Smooth muscle cell (in vitro differentiated cells): ENCODE measurements at regions not wholly inside any gene's neighbourhood (a gene's known extent, or its start where the extent isn't known, plus 50 kb on each side); places are given as distances from the start of the nearest gene placed in this dataset.
A peak's percentile ranks its signal among the peaks of the same experiment; 100 is the strongest.

ENCODE experiments used
- DNase-seq: peaks from one replicate; lab custom pipeline; 2025; ENCODE audit not compliant: unreplicated experiment; lab: John Stamatoyannopoulos, UW
- H2AFZ ChIP-seq: fragments of 200-600 bp; sonication (generic); 2 replicates; pipeline ENCODE4 v1.6.0; 2016; ENCODE audit warnings: antibody characterized with exemption, low read depth, mild to moderate bottlenecking
- H3F3A ChIP-seq: fragments of 200-600 bp; sonication (generic); 2 replicates; pipeline ENCODE4 v1.6.0; 2017; ENCODE audit warnings: antibody characterized with exemption, low read depth
- H3K27ac ChIP-seq: fragments of 200-600 bp; sonication (generic); 2 replicates; pipeline ENCODE4 v1.5.1; 2016; ENCODE audit warnings: low read depth, mild to moderate bottlenecking
- H3K27me3 ChIP-seq: fragments of 200-600 bp; sonication (generic); 2 replicates; pipeline ENCODE4 v1.6.1; 2016; ENCODE audit warnings: low read depth, mild to moderate bottlenecking
- H3K36me3 ChIP-seq: fragments of 200-600 bp; sonication (generic); 2 replicates; pipeline ENCODE4 v1.5.1; 2016; ENCODE audit warnings: low read depth
- H3K4me1 ChIP-seq: fragments of 200-600 bp; sonication (generic); 2 replicates; pipeline ENCODE4 v1.5.1; 2016; ENCODE audit warnings: low read depth
- H3K4me2 ChIP-seq: fragments of 200-600 bp; sonication (generic); 2 replicates; pipeline ENCODE4 v1.6.0; 2016; ENCODE audit warnings: mild to moderate bottlenecking
- H3K4me3 ChIP-seq: fragments of 200-600 bp; sonication (generic); 2 replicates; pipeline ENCODE4 v1.5.1; 2016; ENCODE audit warnings: mild to moderate bottlenecking
- H3K79me2 ChIP-seq: fragments of 200-600 bp; sonication (generic); 2 replicates; pipeline ENCODE4 v1.6.0; 2016; ENCODE audit warnings: low read depth, mild to moderate bottlenecking
- H3K9ac ChIP-seq: fragments of 200-600 bp; sonication (generic); 2 replicates; pipeline ENCODE4 v1.6.0; 2016; ENCODE audit warnings: low read depth
- H3K9me3 ChIP-seq: fragments of 200-600 bp; sonication (generic); replicated peaks from 2 replicates; pipeline ENCODE4 v1.5.1; 2016; ENCODE audit warnings: low read depth
- H4K20me1 ChIP-seq: fragments of 200-600 bp; sonication (generic); 2 replicates; pipeline ENCODE4 v1.6.0; 2016; ENCODE audit warnings: low read depth
- WGBS: methylation state at CpG from one replicate; pipeline ENCODE4 v1.1.7; 2016; ENCODE audit warnings: low lambda C conversion rate; 5-methylcytosine and 5-hydroxymethylcytosine counted together
- TF ChIP-seq, protein P1 (sequence below): fragments of 200-600 bp; sonication (generic); IDR thresholded peaks from 2 replicates; pipeline ENCODE4 v1.5.1; 2017; ENCODE audit warnings: borderline replicate concordance, mild to moderate bottlenecking, antibody characterized with exemption; ENCODE audit not compliant: insufficient read depth, poor library complexity, severe bottlenecking

DNA sequence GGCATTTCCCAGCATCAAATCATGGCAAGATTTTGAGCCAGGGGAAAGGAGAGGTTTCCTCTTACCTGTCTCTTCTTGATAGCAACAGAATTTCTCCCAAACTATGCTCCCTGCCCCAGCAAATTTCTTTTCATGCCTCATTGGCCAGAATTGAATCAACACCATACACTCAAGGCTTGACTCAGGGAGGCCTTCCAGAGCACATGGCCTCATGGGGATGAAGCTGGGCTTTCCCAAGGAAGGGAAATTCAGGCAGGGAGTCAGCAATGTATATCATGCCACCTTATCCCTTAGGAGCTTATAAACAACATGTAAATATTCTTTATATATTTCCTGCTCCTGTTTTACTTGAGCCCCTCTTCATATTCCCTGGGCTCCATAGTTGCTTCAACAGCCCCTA is 62.1 kb downstream of the ARF6 start:
- no peaks in the 10 kb centered on the region for H3K27me3 ChIP-seq
- no peak overlapping the region for H3K4me2 ChIP-seq
- no peak overlapping the region for H3K27ac ChIP-seq
- no peaks in the 10 kb centered on the region for H4K20me1 ChIP-seq
- DNase-seq = no peak
- H3K9ac ChIP-seq = no peak overlapping the region
- no peaks in the 10 kb centered on the region for H3K79me2 ChIP-seq
- no peaks in the 10 kb centered on the region for H3K9me3 ChIP-seq
- no peak overlapping the region for H3K4me3 ChIP-seq
- no peaks in the 10 kb centered on the region for H3F3A ChIP-seq
- H3K4me1 ChIP-seq = no peaks in the 10 kb centered on the region
- no peak overlapping the region for H2AFZ ChIP-seq
- TF ChIP-seq, protein P1, sequence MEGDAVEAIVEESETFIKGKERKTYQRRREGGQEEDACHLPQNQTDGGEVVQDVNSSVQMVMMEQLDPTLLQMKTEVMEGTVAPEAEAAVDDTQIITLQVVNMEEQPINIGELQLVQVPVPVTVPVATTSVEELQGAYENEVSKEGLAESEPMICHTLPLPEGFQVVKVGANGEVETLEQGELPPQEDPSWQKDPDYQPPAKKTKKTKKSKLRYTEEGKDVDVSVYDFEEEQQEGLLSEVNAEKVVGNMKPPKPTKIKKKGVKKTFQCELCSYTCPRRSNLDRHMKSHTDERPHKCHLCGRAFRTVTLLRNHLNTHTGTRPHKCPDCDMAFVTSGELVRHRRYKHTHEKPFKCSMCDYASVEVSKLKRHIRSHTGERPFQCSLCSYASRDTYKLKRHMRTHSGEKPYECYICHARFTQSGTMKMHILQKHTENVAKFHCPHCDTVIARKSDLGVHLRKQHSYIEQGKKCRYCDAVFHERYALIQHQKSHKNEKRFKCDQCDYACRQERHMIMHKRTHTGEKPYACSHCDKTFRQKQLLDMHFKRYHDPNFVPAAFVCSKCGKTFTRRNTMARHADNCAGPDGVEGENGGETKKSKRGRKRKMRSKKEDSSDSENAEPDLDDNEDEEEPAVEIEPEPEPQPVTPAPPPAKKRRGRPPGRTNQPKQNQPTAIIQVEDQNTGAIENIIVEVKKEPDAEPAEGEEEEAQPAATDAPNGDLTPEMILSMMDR = no peak
- no peaks in the 10 kb centered on the region for H3K36me3 ChIP-seq

DNA sequence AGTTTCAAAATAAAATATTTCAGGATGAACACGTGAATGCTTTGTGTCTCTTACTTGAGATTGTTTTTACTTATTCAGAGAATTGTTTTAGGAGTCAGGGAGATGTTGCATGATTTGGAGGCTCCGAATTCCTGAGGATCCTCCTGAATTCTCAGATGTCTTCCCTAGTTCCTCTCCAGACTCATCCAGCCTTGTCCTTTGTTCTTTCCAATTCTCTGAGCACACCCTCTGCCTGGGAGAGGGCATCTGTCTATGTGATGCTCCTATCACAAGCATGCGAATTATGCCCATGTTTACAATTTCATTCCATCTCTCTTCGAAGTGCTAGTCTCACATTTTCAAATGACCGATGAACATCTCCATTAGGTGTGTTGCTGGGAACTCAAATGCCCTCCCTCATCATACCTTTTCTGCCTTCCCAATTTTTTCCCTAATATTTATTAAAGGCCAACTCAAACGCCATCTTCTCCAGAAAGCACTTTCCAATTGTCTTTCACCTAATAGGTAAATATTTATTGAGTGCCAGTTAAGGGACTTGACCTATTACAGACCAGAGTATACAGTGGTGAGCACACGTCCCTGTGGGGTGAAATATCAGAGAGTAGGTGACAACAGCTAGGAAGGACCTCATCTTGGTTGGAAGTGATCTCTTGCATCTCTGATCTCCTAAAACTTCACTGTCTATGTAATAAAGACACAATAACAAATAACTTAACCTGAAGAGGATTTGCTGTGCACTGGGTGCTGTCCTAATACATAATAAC is 64.4 kb downstream of the ARF6 start:
- Histone ChIP-seq H3K9me3 (no peaks in the 10 kb centered on the region), H3K79me2 (no peaks in the 10 kb centered on the region), H3K4me2 (no peak overlapping the region), H3K27me3 (no peaks in the 10 kb centered on the region), H3F3A (peaks cover 10% of the 10 kb centered on the region), H3K27ac (no peak overlapping the region), H4K20me1 (no peaks in the 10 kb centered on the region), H3K4me3 (no peak overlapping the region), H3K9ac (no peak overlapping the region), H2AFZ (no peak overlapping the region), H3K4me1 (no peaks in the 10 kb centered on the region), H3K36me3 (no peaks in the 10 kb centered on the region)
- WGBS = 86% methylated on average over 7 of the region's 7 CpGs
- DNase-seq = no peak
- TF ChIP-seq, protein P1 = no peak

DNA sequence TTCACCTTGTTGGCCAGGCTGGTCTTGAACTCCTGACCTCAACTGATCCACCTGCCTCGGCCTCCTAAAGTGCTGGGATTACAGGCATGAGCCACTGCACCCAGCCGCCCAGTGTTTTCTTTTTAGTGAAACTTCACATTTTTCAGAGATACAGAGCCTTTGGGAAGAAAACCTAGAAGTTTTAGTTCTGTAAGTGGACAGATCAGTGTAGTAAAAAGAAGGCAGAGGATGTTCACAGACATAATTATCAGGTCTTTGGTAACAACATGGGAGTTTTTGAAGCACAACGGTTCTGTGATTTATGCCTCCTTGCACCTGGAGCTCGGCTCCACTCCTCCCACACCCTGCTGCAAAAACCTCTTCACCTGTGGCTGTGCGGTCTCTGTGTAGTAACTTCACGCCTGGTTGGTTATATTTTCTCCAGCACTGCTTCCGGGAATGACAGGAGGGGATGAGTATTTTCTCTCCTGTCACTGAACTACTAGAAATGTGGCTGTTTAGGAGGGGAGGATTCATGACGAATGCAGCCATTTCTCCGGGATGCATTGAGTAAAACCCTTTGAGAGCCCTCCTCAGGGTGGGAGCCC is 67.0 kb downstream of the ARF6 start:
- H3K36me3 ChIP-seq = no peaks in the 10 kb centered on the region
- H4K20me1 ChIP-seq = no peaks in the 10 kb centered on the region
- no peak for DNase-seq
- H3K9me3 ChIP-seq = no peaks in the 10 kb centered on the region
- H3K4me3 ChIP-seq = no peak overlapping the region
- no peak overlapping the region for H3K4me2 ChIP-seq
- no peaks in the 10 kb centered on the region for H3K79me2 ChIP-seq
- no peak overlapping the region for H2AFZ ChIP-seq
- peak overlapping the region; percentile 81 for H3K27ac ChIP-seq
- H3K4me1 ChIP-seq = no peaks in the 10 kb centered on the region
- WGBS = 84% methylated on average over 9 of the region's 9 CpGs
- no peak overlapping the region for H3K9ac ChIP-seq
- H3K27me3 ChIP-seq = no peaks in the 10 kb centered on the region
- TF ChIP-seq, protein P1 = no peak
- H3F3A ChIP-seq = peaks cover 11% of the 10 kb centered on the region

DNA sequence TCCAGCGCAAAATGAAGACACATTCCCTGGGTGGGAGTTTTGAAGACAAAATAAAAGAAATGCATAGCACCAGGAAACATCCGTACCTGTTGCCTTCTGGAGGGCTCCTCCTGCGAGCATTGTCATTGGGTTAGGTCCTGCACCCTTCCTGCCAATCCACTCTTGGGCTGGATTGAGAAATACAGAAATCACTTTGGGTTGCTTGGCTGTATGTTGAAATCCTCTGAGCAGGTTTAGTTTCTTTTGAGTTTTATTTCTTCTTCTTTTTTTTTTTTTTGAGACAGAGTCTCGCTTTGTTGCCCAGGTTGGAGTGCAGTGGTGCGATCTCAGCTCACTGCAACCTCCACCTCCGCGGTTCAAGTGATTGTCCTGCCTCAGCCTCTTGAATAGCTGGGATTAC is 67.6 kb downstream of the ARF6 start:
- no peaks in the 10 kb centered on the region for H3K4me1 ChIP-seq
- no peak overlapping the region for H3K4me3 ChIP-seq
- H3K36me3 ChIP-seq = no peaks in the 10 kb centered on the region
- no peak overlapping the region for H3K9ac ChIP-seq
- H3K27me3 ChIP-seq = no peaks in the 10 kb centered on the region
- TF ChIP-seq, protein P1 = no peak
- no peaks in the 10 kb centered on the region for H3K79me2 ChIP-seq
- peak overlapping the region; percentile 81 for H3K27ac ChIP-seq
- H3K9me3 ChIP-seq = no peaks in the 10 kb centered on the region
- no peak overlapping the region for H3K4me2 ChIP-seq
- no peaks in the 10 kb centered on the region for H4K20me1 ChIP-seq
- peaks cover 11% of the 10 kb centered on the region for H3F3A ChIP-seq
- no peak for DNase-seq
- no peak overlapping the region for H2AFZ ChIP-seq
- 93% methylated on average over 7 of the region's 7 CpGs for WGBS
